ENCODE measurements at regions not wholly inside any gene's neighbourhood (a gene's known extent, or its start where the extent isn't known, plus 50 kb on each side); places are given as distances from the start of the nearest gene placed in this dataset.

GRCh38 chr3:118436697-118437262 lies 597.9 kb downstream of the IGSF11 start (continued):
- TF ChIP-seq ZHX1 (conservative IDR thresholded peaks at IDR 0.05; ENCODE audit: low read length) (no peak), LCOR (CRISPR knock-in tag; IDR thresholded peaks at IDR 0.05) (no peak), HMGXB4 (CRISPR knock-in tag; IDR thresholded peaks at IDR 0.05) (no peak), ZNF224 (CRISPR knock-in tag; IDR thresholded peaks at IDR 0.05) (no peak), TAF9B (IDR thresholded peaks at IDR 0.05; ENCODE audit: partially characterized antibody) (no peak), SFPQ (IDR thresholded peaks at IDR 0.05; ENCODE audit: low read depth, low read length) (no peak), IRF9 (tag; IDR thresholded peaks at IDR 0.05) (no peak), MXI1 (IDR thresholded peaks at IDR 0.05; ENCODE audit: low read depth, low read length) (no peak), ZFP1 (CRISPR knock-in tag; IDR thresholded peaks at IDR 0.05) (no peak), HDAC1 (IDR thresholded peaks at IDR 0.05) (no peak; a peak in 1 of 4 replicates), ZEB2 (IDR thresholded peaks at IDR 0.05) (no peak), ZNF766 (CRISPR knock-in tag; conservative IDR thresholded peaks at IDR 0.05) (0 out of 2 replicates have a peak, but pooled peaks have one; percentile 47), UBTF (IDR thresholded peaks at IDR 0.05; ENCODE audit: borderline replicate concordance in 1 of 2, low read depth in 2 of 2, low read length in 2 of 2) (no peak), ZNF174 (CRISPR knock-in tag; IDR thresholded peaks at IDR 0.05) (no peak), PPARD (CRISPR knock-in tag; IDR thresholded peaks at IDR 0.05) (no peak), GABPB2 (CRISPR knock-in tag; conservative IDR thresholded peaks at IDR 0.05) (no peak), FOXK1 (CRISPR knock-in tag; IDR thresholded peaks at IDR 0.05; ENCODE audit: borderline replicate concordance) (no peak), ZNF354B (CRISPR knock-in tag; IDR thresholded peaks at IDR 0.05) (no peak), ZC3H11A (IDR thresholded peaks at IDR 0.05; ENCODE audit: low read depth, low read length) (no peak), HNRNPL (IDR thresholded peaks at IDR 0.05; ENCODE audit: low read depth, low read length) (no peak)

All from K562 (cell line).